ENCODE measurements at regions not wholly inside any gene's neighbourhood (a gene's known extent, or its start where the extent isn't known, plus 50 kb on each side); places are given as distances from the start of the nearest gene placed in this dataset.

DNA sequence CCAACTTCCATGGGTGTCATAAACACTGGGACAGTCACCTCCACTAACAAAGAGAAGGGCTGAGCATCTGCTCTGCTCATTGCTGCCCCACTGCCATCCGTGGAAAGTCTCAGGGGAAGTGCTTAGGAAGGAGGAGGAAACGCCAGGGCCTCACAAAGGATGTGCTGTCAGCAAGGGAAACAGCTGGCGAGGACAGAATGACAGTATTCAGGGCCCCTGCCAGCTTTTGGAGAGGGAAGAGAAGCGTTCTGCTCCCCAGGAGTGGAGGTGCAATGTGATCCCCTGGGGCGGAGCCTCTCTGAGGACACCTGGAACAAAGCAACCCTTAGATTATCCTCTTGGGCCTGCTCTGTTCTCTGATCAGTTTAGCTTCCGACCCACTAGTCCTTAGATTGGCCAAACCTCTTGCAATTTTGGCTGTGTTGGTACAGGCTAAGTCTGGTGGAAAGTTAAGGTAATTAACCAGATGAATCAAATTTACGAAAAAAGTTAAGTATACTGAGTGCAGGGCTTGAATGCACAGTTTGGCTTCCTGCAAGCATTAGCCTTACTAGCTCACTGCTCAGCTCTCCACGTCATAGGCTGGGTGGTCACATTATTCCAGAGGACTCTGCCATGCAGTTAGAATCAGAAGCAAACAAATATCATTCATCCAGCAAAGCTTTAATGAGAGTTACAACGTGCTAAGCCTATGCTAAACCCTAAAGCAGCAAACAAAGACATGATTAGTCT is 170.2 kb upstream of the NFIA start:
- no peak overlapping the region for H3K27ac ChIP-seq (ENCODE audit: low read depth, low read length)
- no peak for DNase-seq (ENCODE audit: low read depth, low spot score)
- POLR2A ChIA-PET, result no interaction called here
- H3K9me3 ChIP-seq (ENCODE audit: control insufficient read depth, insufficient read depth, low read length), result no peaks in the 10 kb centered on the region
- TF ChIP-seq, protein P1, sequence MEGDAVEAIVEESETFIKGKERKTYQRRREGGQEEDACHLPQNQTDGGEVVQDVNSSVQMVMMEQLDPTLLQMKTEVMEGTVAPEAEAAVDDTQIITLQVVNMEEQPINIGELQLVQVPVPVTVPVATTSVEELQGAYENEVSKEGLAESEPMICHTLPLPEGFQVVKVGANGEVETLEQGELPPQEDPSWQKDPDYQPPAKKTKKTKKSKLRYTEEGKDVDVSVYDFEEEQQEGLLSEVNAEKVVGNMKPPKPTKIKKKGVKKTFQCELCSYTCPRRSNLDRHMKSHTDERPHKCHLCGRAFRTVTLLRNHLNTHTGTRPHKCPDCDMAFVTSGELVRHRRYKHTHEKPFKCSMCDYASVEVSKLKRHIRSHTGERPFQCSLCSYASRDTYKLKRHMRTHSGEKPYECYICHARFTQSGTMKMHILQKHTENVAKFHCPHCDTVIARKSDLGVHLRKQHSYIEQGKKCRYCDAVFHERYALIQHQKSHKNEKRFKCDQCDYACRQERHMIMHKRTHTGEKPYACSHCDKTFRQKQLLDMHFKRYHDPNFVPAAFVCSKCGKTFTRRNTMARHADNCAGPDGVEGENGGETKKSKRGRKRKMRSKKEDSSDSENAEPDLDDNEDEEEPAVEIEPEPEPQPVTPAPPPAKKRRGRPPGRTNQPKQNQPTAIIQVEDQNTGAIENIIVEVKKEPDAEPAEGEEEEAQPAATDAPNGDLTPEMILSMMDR (IDR thresholded peaks at IDR 0.05; ENCODE audit: low read depth, low read length), result no peak
- no peak overlapping the region for H3K4me3 ChIP-seq (ENCODE audit: low read depth, low read length)
- no peaks in the 10 kb centered on the region for H3K27me3 ChIP-seq (ENCODE audit: control insufficient read depth, insufficient read depth, low read length)
- CTCF ChIA-PET, result interaction anchor here (0.8 to 1.5 kb wide), 2 partner anchors 67 to 676 kb away, joined by 3 read pairs; no protein-coding TSS in a partner anchor

GRCh38 chr1:60908159-60908558 is 174.2 kb upstream of the NFIA start:
- Histone ChIP-seq H3K27ac (ENCODE audit: low read depth, low read length) (no peak overlapping the region), H3K4me3 (ENCODE audit: low read depth, low read length) (no peak overlapping the region), H3K9me3 (ENCODE audit: control insufficient read depth, insufficient read depth, low read length) (no peaks in the 10 kb centered on the region), H3K27me3 (ENCODE audit: control insufficient read depth, insufficient read depth, low read length) (no peaks in the 10 kb centered on the region)
- TF ChIP-seq, protein P1 (IDR thresholded peaks at IDR 0.05; ENCODE audit: low read depth, low read length), result no peak
- no peak for DNase-seq (ENCODE audit: low read depth, low spot score)
- ChIA-PET CTCF (no interaction called here), POLR2A (no interaction called here)

DNA sequence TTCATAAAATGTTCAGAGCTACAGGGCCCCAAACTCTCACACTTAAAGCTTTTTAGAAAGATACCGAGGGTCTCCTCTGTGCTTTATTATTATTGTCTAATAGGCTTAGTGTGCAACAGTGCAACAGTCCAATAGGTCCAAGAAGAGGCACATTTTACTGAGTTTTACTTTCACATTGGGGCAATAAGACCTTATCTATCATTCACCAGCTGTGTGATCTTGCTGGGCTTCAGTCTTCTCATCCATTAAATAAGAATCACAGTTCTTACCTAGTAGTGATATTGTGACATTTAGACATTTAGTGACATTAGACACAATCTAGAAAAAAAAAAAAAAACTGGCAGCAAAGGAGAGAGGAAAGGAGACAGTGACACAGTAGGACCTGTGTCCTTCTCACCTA is 175.8 kb upstream of the NFIA start:
- TF ChIP-seq, protein P1 (IDR thresholded peaks at IDR 0.05; ENCODE audit: low read depth, low read length), result no peak
- H3K27me3 ChIP-seq (ENCODE audit: control insufficient read depth, insufficient read depth, low read length), result no peaks in the 10 kb centered on the region
- POLR2A ChIA-PET, result no interaction called here
- no peak for DNase-seq (ENCODE audit: low read depth, low spot score)
- H3K9me3 ChIP-seq (ENCODE audit: control insufficient read depth, insufficient read depth, low read length), result no peaks in the 10 kb centered on the region
- H3K4me3 ChIP-seq (ENCODE audit: low read depth, low read length), result no peak overlapping the region
- CTCF ChIA-PET, result interaction anchor here (0.7 kb wide), 1 partner anchor 647 kb away, joined by 4 read pairs; no protein-coding TSS in a partner anchor
- no peak overlapping the region for H3K27ac ChIP-seq (ENCODE audit: low read depth, low read length)

DNA sequence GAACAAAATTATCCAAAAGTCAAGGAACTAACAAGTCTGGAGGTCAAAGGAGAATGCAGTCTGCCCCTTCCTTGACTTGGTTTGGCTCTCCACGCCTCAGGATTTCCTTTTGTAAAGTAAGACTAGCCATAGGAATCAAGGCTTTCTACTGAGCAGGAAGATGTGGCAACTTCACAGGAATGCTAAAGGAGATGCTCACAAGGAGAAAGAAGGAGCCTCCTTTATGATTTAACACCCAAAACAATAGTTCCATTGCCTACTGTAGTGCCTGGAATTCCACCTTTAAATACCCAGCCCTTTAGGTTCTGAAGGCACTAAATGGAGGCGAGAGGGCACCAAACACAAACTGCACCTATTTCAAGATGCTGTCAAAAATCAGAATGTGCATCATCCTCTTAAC is 176.3 kb upstream of the NFIA start:
- H3K27ac ChIP-seq (ENCODE audit: low read depth, low read length), result no peak overlapping the region
- TF ChIP-seq, protein P1 (IDR thresholded peaks at IDR 0.05; ENCODE audit: low read depth, low read length), result no peak
- no peak for DNase-seq (ENCODE audit: low read depth, low spot score)
- POLR2A ChIA-PET, result no interaction called here
- H3K4me3 ChIP-seq (ENCODE audit: low read depth, low read length), result no peak overlapping the region
- H3K9me3 ChIP-seq (ENCODE audit: control insufficient read depth, insufficient read depth, low read length), result no peaks in the 10 kb centered on the region
- no peaks in the 10 kb centered on the region for H3K27me3 ChIP-seq (ENCODE audit: control insufficient read depth, insufficient read depth, low read length)
- CTCF ChIA-PET, result interaction anchor here (0.7 kb wide), 1 partner anchor 647 kb away, joined by 4 read pairs; no protein-coding TSS in a partner anchor

DNA sequence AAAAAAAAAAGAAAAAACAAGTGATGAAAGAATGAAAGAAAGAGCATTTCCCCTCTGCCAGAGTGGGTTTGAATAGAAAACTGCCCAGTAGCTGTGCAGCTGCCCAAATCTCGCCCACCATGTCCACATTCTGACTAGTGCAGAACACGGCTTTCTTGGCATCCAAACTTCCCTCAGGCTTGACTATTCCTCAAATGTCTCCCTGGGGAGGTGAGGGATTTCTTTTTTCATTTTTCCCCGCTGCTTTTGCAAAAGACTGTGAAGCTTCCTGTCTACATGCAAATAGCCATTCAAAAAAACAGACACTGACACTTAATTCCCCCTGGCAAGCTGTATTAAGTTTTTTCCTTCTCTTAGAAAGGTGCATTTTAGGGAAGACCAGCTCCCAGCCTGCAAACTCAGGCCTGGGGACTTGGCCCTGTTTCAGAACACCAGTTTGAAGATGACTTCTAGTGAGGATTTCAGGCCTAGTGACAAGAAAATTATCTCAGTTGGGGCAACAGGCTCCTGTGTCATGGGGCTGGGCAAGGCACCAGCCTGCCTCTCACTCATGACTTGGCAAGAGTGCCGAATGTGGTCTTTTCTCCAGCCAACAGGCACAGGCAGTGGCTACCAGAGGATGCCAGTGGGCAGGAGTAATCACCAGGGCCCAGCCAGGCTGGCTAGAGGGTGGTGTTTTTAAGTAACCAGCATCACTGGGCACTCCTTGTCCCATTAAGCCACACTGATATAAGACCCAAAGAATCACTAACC is 178.1 kb upstream of the NFIA start:
- DNase-seq (ENCODE audit: low read depth, low spot score), result no peak
- no peak overlapping the region for H3K4me3 ChIP-seq (ENCODE audit: low read depth, low read length)
- no peaks in the 10 kb centered on the region for H3K9me3 ChIP-seq (ENCODE audit: control insufficient read depth, insufficient read depth, low read length)
- no peak overlapping the region for H3K27ac ChIP-seq (ENCODE audit: low read depth, low read length)
- ChIA-PET CTCF (no interaction called here), POLR2A (no interaction called here)
- no peaks in the 10 kb centered on the region for H3K27me3 ChIP-seq (ENCODE audit: control insufficient read depth, insufficient read depth, low read length)
- TF ChIP-seq, protein P1 (IDR thresholded peaks at IDR 0.05; ENCODE audit: low read depth, low read length), result no peak
